ENCODE measurements at regions not wholly inside any gene's neighbourhood (a gene's known extent, or its start where the extent isn't known, plus 50 kb on each side); places are given as distances from the start of the nearest gene placed in this dataset.
"Not testable (repeated sequence)": the region's sequence is repeated elsewhere in the genome, so short reads cannot be mapped to it uniquely, and the experiment has no call there.

DNA sequence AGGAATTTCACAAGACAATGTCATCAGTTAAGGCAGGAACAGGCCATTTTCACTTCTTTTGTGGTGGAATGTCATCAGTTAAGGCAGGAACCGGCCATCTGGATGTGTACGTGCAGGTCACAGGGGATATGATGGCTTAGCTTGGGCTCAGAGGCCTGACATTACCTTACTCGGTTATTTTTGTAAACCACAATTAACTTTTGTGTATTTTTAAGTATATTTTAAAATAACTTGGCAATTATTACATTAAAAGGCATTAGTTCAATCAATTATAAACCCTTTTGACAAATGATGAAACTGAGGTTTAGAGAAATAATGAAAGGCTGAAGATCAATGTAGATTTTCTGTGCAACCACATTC is 801.3 kb upstream of the CDH10 start:
- TF ChIP-seq, protein P1, sequence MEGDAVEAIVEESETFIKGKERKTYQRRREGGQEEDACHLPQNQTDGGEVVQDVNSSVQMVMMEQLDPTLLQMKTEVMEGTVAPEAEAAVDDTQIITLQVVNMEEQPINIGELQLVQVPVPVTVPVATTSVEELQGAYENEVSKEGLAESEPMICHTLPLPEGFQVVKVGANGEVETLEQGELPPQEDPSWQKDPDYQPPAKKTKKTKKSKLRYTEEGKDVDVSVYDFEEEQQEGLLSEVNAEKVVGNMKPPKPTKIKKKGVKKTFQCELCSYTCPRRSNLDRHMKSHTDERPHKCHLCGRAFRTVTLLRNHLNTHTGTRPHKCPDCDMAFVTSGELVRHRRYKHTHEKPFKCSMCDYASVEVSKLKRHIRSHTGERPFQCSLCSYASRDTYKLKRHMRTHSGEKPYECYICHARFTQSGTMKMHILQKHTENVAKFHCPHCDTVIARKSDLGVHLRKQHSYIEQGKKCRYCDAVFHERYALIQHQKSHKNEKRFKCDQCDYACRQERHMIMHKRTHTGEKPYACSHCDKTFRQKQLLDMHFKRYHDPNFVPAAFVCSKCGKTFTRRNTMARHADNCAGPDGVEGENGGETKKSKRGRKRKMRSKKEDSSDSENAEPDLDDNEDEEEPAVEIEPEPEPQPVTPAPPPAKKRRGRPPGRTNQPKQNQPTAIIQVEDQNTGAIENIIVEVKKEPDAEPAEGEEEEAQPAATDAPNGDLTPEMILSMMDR (conservative IDR thresholded peaks at IDR 0.05; ENCODE audit: low read depth, low read length): not testable (repeated sequence)
- TF ChIP-seq EZH2 (IDR thresholded peaks at IDR 0.05; ENCODE audit: borderline replicate concordance, low read depth, low read length, poor library complexity, severe bottlenecking): not testable (repeated sequence)

All from A673 (cell line).